ENCODE measurements at regions not wholly inside any gene's neighbourhood (a gene's known extent, or its start where the extent isn't known, plus 50 kb on each side); places are given as distances from the start of the nearest gene placed in this dataset.

DNA sequence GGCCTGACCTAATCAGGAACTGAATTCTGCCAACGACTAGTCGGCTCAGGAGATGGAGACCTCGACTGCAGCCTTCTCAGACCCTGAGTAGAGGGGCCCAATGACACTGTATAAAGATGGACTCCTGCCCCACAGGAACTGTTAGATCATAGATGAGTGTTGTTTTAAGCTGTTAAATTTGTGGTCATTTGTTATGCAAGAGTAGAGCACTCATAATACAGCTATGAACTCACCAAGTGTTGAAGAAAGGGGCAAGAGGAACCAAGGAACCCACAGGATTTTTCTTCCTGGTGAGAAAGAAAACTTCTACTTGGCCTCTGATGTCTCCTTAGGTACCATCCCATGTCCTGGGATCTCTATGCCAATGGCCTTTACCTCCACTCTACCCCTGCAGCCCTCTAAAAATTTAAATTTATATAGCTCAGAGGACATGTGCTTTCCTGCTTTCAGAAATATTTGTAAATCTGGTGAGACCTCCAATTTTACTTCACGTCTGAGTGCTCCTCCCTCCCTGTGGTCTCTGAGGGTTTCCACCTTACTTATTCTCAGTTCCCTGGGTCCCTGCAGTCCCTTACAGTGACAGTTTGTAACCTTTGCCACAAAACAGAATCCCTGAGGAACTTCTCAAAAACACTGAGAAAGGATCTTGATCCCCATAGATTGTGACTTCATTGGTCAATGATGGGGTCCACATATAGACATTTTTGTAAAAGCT is 256.3 kb upstream of the ARHGAP20 start:
- TF ChIP-seq BHLHE40 (IDR thresholded peaks at IDR 0.05; ENCODE audit: borderline replicate concordance) (no peak), ELF4 (IDR thresholded peaks at IDR 0.05) (no peak), SP1 (IDR thresholded peaks at IDR 0.05) (no peak), FOXM1 (IDR thresholded peaks at IDR 0.05; ENCODE audit: borderline replicate concordance) (no peak), FOXK2 (IDR thresholded peaks at IDR 0.05) (no peak), FOXA1 (IDR thresholded peaks at IDR 0.05) (no peak), HDGF (IDR thresholded peaks at IDR 0.05; ENCODE audit: borderline replicate concordance) (no peak), L3MBTL2 (conservative IDR thresholded peaks at IDR 0.05) (no peak), SUZ12 (IDR thresholded peaks at IDR 0.05) (no peak), NFRKB (IDR thresholded peaks at IDR 0.05) (no peak), CTBP1 (IDR thresholded peaks at IDR 0.05; ENCODE audit: borderline replicate concordance) (no peak), ZNF384 (IDR thresholded peaks at IDR 0.05) (no peak), LEF1 (IDR thresholded peaks at IDR 0.05; ENCODE audit: borderline replicate concordance) (no peak), ARNT (IDR thresholded peaks at IDR 0.05) (no peak)
